ENCODE measurements at regions not wholly inside any gene's neighbourhood (a gene's known extent, or its start where the extent isn't known, plus 50 kb on each side); places are given as distances from the start of the nearest gene placed in this dataset.
"Not testable (repeated sequence)": the region's sequence is repeated elsewhere in the genome, so short reads cannot be mapped to it uniquely, and the experiment has no call there.

DNA sequence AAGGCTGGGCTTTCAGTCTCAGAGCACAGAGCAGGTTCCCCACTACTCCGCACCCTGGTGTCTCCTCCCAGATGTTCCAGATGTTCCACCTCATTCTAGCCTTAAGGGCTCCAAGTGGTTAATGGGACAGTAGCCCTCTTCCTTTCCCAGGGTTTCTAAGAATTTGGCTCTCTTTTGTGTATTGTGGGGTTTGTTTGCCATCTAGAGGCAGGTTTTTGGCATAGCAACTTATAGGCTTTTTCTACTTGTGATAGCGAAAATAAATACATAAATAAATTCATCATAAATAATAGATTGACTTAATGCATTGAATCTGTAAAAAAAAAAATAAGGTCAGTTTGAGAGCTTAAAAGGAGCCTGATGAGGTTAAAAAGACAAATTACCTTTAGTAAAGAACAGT is 86.1 kb upstream of the XKR3 start:
- TF ChIP-seq, protein P1, sequence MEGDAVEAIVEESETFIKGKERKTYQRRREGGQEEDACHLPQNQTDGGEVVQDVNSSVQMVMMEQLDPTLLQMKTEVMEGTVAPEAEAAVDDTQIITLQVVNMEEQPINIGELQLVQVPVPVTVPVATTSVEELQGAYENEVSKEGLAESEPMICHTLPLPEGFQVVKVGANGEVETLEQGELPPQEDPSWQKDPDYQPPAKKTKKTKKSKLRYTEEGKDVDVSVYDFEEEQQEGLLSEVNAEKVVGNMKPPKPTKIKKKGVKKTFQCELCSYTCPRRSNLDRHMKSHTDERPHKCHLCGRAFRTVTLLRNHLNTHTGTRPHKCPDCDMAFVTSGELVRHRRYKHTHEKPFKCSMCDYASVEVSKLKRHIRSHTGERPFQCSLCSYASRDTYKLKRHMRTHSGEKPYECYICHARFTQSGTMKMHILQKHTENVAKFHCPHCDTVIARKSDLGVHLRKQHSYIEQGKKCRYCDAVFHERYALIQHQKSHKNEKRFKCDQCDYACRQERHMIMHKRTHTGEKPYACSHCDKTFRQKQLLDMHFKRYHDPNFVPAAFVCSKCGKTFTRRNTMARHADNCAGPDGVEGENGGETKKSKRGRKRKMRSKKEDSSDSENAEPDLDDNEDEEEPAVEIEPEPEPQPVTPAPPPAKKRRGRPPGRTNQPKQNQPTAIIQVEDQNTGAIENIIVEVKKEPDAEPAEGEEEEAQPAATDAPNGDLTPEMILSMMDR (IDR thresholded peaks at IDR 0.05; ENCODE audit: low read depth, low read length) = peak; percentile 10
- DNase-seq (ENCODE audit: low read depth); H3K4me3 ChIP-seq (ENCODE audit: low read depth, low read length): not testable (repeated sequence)

- H3K4me3 ChIP-seq (ENCODE audit: low read depth, low read length); DNase-seq (ENCODE audit: low read depth): not testable (repeated sequence)
Measured at GRCh38 chr22:16902051-16902450, 76.8 kb upstream of the XKR3 start.

DNA sequence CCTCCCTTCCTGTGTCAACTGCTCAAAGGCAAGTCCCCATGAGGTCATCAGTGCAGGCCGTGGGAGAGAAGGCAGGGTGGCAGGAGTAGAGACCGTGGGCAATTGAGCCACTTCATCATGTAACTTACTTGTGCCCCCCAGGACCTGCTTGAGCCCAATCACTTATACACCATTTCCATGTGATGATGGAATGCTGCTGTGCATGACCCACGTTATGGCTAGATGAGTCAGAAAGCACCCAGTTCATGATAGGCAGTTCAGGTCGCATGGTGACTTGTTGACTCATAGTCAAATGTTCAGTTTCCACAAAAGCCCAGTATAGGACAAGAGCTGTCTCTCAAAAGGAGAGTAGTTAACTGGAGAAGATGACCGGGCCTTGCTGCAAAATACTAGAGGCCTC is 76.4 kb upstream of the XKR3 start:
- not testable (repeated sequence) for H3K4me3 ChIP-seq (ENCODE audit: low read depth, low read length)

GRCh38 chr22:16899358-16899757 is 74.1 kb upstream of the XKR3 start:
- DNase-seq (ENCODE audit: low read depth); H3K4me3 ChIP-seq (ENCODE audit: low read depth, low read length): not testable (repeated sequence)

More for the DNA sequence above, 76.4 kb upstream of the XKR3 start:
- DNase-seq (ENCODE audit: low read depth) = not testable (repeated sequence)

- H3K4me3 ChIP-seq (ENCODE audit: low read depth, low read length); DNase-seq (ENCODE audit: low read depth): not testable (repeated sequence)
Measured at GRCh38 chr22:16897365-16897764, 72.2 kb upstream of the XKR3 start.

- DNase-seq (ENCODE audit: low read depth); H3K4me3 ChIP-seq (ENCODE audit: low read depth, low read length): not testable (repeated sequence)
Measured at GRCh38 chr22:16891892-16892291, 66.7 kb upstream of the XKR3 start.

DNA sequence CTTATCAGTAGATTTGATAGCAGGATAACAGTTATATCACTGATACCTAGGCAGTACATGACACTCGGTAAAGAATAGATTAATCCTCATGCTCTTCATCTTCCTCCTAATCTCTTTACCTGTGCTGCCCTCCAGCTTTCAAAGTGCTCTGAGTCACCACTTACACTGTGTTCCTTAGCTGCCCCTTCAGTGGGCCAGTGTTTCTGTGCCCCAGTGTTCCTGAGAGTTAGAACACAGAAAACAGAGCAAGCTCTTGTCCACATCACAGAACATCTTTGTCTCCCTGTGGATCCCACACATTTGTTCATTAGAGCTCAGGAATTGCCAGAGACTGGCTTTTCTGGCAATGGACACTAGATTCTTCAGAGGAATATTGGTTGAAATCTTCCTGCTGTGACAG is 51.1 kb upstream of the XKR3 start:
- H3K4me3 ChIP-seq (ENCODE audit: low read depth, low read length); DNase-seq (ENCODE audit: low read depth): not testable (repeated sequence)

Data from NB4 (cell line).